ENCODE measurements at regions not wholly inside any gene's neighbourhood (a gene's known extent, or its start where the extent isn't known, plus 50 kb on each side); places are given as distances from the start of the nearest gene placed in this dataset.

GRCh38 chr6:7006515-7007191, 101.1 kb upstream of the RREB1 start:
- TF ChIP-seq POLR2AphosphoS5 (IDR thresholded peaks at IDR 0.05; ENCODE audit: low read depth, low read length) (no peak), SIN3A (IDR thresholded peaks at IDR 0.05; ENCODE audit: borderline replicate concordance, insufficient read depth, low read length) (no peak)
- TF ChIP-seq, protein P1, sequence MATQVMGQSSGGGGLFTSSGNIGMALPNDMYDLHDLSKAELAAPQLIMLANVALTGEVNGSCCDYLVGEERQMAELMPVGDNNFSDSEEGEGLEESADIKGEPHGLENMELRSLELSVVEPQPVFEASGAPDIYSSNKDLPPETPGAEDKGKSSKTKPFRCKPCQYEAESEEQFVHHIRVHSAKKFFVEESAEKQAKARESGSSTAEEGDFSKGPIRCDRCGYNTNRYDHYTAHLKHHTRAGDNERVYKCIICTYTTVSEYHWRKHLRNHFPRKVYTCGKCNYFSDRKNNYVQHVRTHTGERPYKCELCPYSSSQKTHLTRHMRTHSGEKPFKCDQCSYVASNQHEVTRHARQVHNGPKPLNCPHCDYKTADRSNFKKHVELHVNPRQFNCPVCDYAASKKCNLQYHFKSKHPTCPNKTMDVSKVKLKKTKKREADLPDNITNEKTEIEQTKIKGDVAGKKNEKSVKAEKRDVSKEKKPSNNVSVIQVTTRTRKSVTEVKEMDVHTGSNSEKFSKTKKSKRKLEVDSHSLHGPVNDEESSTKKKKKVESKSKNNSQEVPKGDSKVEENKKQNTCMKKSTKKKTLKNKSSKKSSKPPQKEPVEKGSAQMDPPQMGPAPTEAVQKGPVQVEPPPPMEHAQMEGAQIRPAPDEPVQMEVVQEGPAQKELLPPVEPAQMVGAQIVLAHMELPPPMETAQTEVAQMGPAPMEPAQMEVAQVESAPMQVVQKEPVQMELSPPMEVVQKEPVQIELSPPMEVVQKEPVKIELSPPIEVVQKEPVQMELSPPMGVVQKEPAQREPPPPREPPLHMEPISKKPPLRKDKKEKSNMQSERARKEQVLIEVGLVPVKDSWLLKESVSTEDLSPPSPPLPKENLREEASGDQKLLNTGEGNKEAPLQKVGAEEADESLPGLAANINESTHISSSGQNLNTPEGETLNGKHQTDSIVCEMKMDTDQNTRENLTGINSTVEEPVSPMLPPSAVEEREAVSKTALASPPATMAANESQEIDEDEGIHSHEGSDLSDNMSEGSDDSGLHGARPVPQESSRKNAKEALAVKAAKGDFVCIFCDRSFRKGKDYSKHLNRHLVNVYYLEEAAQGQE (IDR thresholded peaks at IDR 0.05; ENCODE audit: insufficient read depth in 1 of 2, low read depth in 2 of 2, low read length in 2 of 2), result no peak
